DOHH2 (cell line): ENCODE measurements at regions not wholly inside any gene's neighbourhood (a gene's known extent, or its start where the extent isn't known, plus 50 kb on each side); places are given as distances from the start of the nearest gene placed in this dataset.

Experiments
- H3F3A ChIP-seq: fragments of 200-600 bp; sonication (generic), shearing (Covaris generic); 2 replicates; pipeline ENCODE4 v1.6.0; 2016; ENCODE audit warnings: antibody characterized with exemption, mild to moderate bottlenecking; ENCODE audit not compliant: control insufficient read depth, insufficient read depth
- H3K27ac ChIP-seq: fragments of 200-600 bp; sonication (generic); 2 replicates; pipeline ENCODE4 v1.5.1; 2014; ENCODE audit warnings: low read depth, mild to moderate bottlenecking, low read length, moderate library complexity
- H3K27me3 ChIP-seq: fragments of 200-600 bp; sonication (generic); 2 replicates; pipeline ENCODE4 v1.6.1; 2014; ENCODE audit warnings: mild to moderate bottlenecking, low read length, mixed read lengths; ENCODE audit not compliant: control insufficient read depth
- H3K36me3 ChIP-seq: fragments of 200-600 bp; sonication (generic); 2 replicates; pipeline ENCODE4 v1.6.1; 2014; ENCODE audit warnings: mild to moderate bottlenecking, low read length, moderate library complexity, mixed read lengths; ENCODE audit not compliant: control insufficient read depth
- H3K4me1 ChIP-seq: fragments of 200-600 bp; sonication (generic); 2 replicates; pipeline ENCODE4 v1.6.1; 2014; ENCODE audit warnings: mild to moderate bottlenecking, low read length, mixed read lengths; ENCODE audit not compliant: control insufficient read depth
- H3K4me2 ChIP-seq: fragments of 200-600 bp; sonication (generic); 2 replicates; pipeline ENCODE4 v1.6.0; 2014; ENCODE audit warnings: mild to moderate bottlenecking, low read length, moderate library complexity
- H3K4me3 ChIP-seq: fragments of 200-600 bp; sonication (generic); 2 replicates; pipeline ENCODE4 v1.5.1; 2014; ENCODE audit warnings: mild to moderate bottlenecking, low read length, mixed read lengths
- H3K79me2 ChIP-seq: fragments of 200-600 bp; sonication (generic); 2 replicates; pipeline ENCODE4 v1.6.1; 2014; ENCODE audit warnings: mild to moderate bottlenecking, low read length, mixed read lengths; ENCODE audit not compliant: control insufficient read depth
- H3K9me2 ChIP-seq: fragments of 200-600 bp; sonication (generic); replicated peaks from 2 replicates; pipeline ENCODE4 v1.6.1; 2014; ENCODE audit warnings: mild to moderate bottlenecking, low read length, mixed read lengths; ENCODE audit not compliant: control insufficient read depth
- H3K9me3 ChIP-seq: fragments of 200-600 bp; sonication (generic); 2 replicates; pipeline ENCODE4 v1.6.1; 2014; ENCODE audit warnings: antibody characterized with exemption, low read length, mixed read lengths; ENCODE audit not compliant: control insufficient read depth, insufficient read depth
- H4K20me1 ChIP-seq: fragments of 200-600 bp; sonication (generic); 2 replicates; pipeline ENCODE4 v1.6.0; 2014; ENCODE audit warnings: low read depth, mild to moderate bottlenecking, antibody characterized with exemption, low read length, moderate library complexity; ENCODE audit not compliant: control insufficient read depth, insufficient read depth
- CTCF ChIP-seq: fragments of 200-600 bp; sonication (generic); IDR thresholded peaks from one replicate; pipeline ENCODE4 v1.5.1; 2014; ENCODE audit warnings: antibody characterized with exemption, mild to moderate bottlenecking, low read depth, low read length; ENCODE audit not compliant: poor library complexity, severe bottlenecking
- EZH2phosphoT487 ChIP-seq: fragments of 200-600 bp; sonication (generic); IDR thresholded peaks from 2 replicates; pipeline ENCODE4 v1.6.1; 2017; ENCODE audit warnings: borderline replicate concordance, mild to moderate bottlenecking, antibody characterized with exemption, low read length, moderate library complexity, mixed read lengths

GRCh38 chr1:209080170-209080781, 503.2 kb upstream of the CAMK1G start:
- Histone ChIP-seq H3K4me1 (no peaks in the 10 kb centered on the region), H3K9me3 (no peaks in the 10 kb centered on the region), H3K27ac (no peak overlapping the region), H4K20me1 (no peaks in the 10 kb centered on the region), H3K79me2 (no peaks in the 10 kb centered on the region), H3F3A (no peaks in the 10 kb centered on the region), H3K36me3 (no peaks in the 10 kb centered on the region), H3K27me3 (no peaks in the 10 kb centered on the region), H3K4me2 (no peak overlapping the region), H3K4me3 (no peak overlapping the region), H3K9me2 (no peaks in the 10 kb centered on the region)
- TF ChIP-seq EZH2phosphoT487: no peak
- no peak for TF ChIP-seq CTCF

DNA sequence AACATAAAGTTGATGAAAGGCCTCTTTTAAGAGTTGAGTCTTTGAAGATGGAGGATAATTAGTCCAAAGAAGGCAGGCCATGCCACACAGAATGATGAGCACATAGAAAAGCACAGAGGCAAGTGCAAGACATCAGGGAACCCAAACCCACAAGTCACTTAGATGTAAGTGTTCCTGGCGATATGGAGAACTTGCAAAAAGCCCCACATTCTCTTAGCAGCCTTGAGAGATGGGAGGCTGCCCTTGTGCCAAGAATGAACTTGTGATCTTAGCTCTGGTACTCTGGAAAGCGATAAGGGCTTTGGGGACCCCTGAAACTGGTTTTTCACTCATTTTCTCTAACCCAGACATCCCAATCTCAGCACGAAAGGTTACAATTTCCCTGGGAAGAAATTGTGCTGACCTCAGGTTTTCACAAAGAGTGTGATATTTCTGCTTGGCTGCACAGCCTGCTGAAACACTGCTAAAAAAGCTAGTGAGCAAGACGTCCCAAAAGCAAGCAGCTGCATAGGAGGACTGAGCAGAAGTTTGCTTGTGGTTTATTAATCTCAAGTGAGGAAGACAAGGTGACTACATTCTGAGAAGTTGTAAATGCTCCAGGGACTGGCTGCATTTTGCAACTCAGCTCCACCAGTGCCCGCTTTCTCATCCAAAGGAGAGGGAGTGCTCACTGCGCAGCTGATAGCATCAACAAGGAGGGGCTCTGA, 496.9 kb upstream of the CAMK1G start:
- Histone ChIP-seq H3K36me3 (no peaks in the 10 kb centered on the region), H3K27ac (no peak overlapping the region), H3K9me2 (no peaks in the 10 kb centered on the region), H3K4me3 (no peak overlapping the region), H3K79me2 (no peaks in the 10 kb centered on the region), H3K9me3 (no peaks in the 10 kb centered on the region), H4K20me1 (no peaks in the 10 kb centered on the region), H3K4me1 (no peaks in the 10 kb centered on the region), H3K27me3 (no peaks in the 10 kb centered on the region), H3F3A (no peaks in the 10 kb centered on the region), H3K4me2 (no peak overlapping the region)
- TF ChIP-seq CTCF (no peak), EZH2phosphoT487 (no peak)

DNA sequence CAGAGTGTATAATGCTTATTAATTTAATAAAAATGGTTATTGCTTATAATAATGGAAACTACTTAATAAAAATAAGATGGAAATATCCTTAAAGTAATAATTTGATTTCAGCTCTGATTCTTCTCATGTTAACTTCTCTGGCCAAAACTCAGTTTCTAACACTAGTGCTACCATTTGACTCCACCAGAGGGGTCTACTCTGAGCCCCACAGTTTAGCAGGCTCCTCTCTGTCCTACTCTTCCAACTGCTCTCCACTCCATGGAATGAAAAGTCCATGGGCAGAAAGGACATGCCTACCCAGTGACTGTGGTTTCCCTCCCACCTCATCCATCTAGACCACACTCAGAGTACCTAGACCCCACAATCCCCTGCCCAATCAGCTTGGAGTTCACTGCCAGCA, 489.1 kb upstream of the CAMK1G start:
- Histone ChIP-seq H3K79me2 (no peaks in the 10 kb centered on the region), H3K4me2 (no peak overlapping the region), H3K27me3 (no peaks in the 10 kb centered on the region), H3K9me2 (peaks cover 2% of the 10 kb centered on the region), H3K4me1 (no peaks in the 10 kb centered on the region), H3K36me3 (no peaks in the 10 kb centered on the region), H3K27ac (no peak overlapping the region), H3K9me3 (no peaks in the 10 kb centered on the region), H3F3A (no peaks in the 10 kb centered on the region), H3K4me3 (no peak overlapping the region), H4K20me1 (no peaks in the 10 kb centered on the region)
- TF ChIP-seq EZH2phosphoT487 (no peak), CTCF (no peak)
